GM21723 (cell line): ENCODE measurements at regions not wholly inside any gene's neighbourhood (a gene's known extent, or its start where the extent isn't known, plus 50 kb on each side); places are given as distances from the start of the nearest gene placed in this dataset.

Experiments used
- ATAC-seq: cut with Tn5 transposase; IDR thresholded peaks from one replicate; pipeline ENCODE4 v1.9.1; 2021; ENCODE audit warnings: mild to moderate bottlenecking, moderate library complexity; ENCODE audit not compliant: unreplicated experiment

DNA sequence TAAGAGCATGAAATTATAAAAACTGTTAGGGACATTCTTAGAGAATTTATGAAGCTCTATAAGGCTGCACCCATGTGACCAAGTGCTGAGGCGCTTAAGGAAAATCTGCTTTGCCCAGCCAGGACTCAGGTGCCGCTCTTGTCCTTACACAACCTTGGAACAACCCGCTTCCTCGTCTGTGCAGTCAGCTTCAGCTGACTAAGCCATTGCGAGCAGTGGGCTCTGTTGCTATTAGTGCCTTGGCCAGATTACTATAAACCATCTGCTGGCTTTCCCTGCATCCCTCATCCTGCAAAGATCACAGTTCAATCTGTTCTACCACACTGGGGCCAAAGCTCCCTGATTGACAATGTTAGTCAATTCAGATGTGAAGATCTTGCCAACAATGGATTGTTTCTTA is 89.1 kb upstream of the E2F3 start:
- ATAC-seq, result no peak

GRCh38 chr6:20313051-20313450 is 88.6 kb upstream of the E2F3 start:
- ATAC-seq, result no peak

- ATAC-seq, result no peak
These were observed 87.6 kb upstream of the E2F3 start for GRCh38 chr6:20313960-20314530.

GRCh38 chr6:20314866-20315845 is 86.5 kb upstream of the E2F3 start:
- ATAC-seq, result no peak

GRCh38 chr6:20317430-20317829 is 84.2 kb upstream of the E2F3 start:
- no peak for ATAC-seq

DNA sequence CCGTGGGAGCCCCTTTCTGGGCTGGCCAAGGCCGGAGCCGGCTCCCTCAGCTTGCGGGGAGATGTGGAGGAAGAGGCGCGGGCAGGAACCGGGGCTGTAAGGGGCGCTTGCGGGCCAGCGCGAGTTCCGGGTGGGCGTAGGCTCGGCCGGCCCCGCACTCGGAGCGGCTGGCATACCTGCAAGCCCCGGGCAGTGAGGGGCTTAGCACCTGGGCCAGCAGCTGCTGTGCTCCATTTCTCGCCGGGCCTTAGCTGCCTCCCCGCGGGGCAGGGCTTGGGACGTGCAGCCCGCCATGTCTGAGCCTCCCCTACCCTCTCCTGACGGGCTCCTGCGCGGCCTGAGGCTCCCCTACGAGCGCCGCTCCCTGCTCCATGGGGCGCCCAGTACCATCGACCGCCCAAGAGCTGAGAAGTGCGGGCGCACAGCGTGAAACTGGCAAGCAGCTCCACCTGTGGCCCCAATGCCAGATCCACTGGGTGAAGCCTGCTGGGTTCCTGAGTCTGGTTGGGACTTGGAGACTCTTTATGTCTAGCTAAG is 82.8 kb upstream of the E2F3 start:
- ATAC-seq, result no peak

- peak; percentile 100 for ATAC-seq
These were observed 81.9 kb upstream of the E2F3 start for GRCh38 chr6:20319520-20320357.

DNA sequence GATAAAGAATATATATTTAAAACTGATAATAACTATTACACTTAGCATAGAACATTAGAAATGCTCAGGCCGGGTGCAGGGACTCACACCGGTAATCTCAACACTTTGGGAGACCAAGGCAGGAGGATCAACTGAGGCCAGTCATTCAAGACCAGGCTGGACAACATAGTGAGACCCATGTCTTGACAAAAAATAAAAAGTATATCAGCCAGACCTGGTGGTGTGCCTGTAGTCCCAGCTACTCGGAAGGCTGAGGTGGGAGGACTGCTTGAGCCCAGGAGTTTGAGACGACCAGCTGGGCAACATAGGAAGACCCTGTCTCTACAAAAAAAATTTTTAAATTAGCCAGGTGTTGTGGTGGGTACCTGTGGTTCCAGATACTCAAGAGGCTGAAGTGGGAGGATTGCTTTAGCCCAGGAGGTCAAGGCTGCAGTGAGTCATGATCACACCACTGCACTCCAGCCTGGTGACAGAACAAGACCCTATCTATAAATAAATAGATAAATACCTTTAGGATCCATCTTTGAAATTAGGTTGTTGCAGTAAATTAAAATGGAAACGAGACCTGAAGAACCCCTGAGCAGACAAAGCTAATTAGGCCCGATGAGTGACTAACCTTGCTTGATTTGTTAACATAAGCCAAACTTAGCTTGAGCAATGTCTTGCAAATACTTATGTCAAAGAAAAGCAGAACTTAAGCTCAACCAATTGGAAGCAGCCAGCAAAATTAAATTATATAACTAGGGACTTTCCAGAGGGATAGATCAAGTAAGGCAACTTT is 75.8 kb upstream of the E2F3 start:
- no peak for ATAC-seq

GRCh38 chr6:20326422-20326728 is 75.3 kb upstream of the E2F3 start:
- ATAC-seq, result no peak

- ATAC-seq, result no peak
These were observed 74.5 kb upstream of the E2F3 start for GRCh38 chr6:20327141-20327540.

GRCh38 chr6:20328266-20328923 is 73.3 kb upstream of the E2F3 start:
- ATAC-seq, result no peak

DNA sequence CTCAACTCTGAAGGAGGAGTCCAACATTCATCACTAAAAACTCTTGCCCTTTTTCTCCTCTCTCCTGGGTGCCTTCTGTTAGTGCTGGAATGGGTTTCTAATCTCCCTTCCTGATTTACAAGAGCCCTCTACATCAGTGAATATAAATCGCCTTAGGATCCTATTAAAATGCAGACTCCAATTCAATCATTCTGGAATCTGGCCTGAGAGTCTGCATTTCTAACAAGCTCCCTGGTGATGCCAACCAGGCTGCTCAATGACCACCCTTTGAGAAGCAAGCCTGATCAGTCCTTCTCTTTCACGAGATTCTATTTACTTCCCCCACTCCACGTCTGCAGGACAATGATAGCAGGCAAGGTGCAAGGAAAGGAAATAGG is 72.8 kb upstream of the E2F3 start:
- no peak for ATAC-seq

DNA sequence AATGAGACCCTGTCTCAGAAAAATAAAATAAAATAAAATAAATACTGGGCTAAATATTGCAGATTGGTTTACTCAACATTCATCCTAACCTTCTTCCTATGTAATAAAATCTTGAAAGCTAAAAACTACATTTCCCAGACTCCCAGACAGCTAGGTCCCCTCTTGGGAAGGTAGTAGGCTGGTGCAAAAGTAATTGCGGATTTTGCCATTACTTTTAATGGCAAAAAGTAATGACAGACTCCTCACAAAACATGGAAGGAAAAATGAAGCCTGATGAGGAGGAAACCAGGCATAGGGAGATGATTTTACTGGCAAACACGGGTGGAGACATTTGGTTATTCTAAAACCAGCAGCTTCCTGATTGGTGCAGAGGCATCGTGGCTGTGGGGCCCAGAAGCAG is 70.6 kb upstream of the E2F3 start:
- no peak for ATAC-seq

DNA sequence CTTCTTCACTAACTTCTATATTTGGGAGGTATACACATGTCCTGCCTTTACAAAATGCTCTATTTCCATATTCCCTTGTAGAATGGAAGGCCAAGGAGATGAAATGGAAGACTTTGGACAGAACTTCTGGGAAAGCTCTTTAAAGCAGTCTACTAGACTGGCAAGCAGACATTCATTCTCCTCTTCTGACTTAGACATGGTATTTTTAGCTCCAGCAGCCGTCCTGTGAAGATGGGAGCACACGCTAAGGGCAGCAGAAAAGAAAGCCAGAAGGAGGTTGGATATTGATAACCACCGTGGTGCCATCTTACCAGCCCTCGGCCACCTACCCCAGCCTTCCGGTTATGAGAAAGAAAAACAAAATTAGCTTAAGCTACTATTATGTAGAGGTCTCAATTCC is 70.1 kb upstream of the E2F3 start:
- no peak for ATAC-seq

GRCh38 chr6:20332441-20333006 is 69.2 kb upstream of the E2F3 start:
- no peak for ATAC-seq

GRCh38 chr6:20333721-20334269 is 67.9 kb upstream of the E2F3 start:
- no peak for ATAC-seq

GRCh38 chr6:20334334-20334733 is 67.3 kb upstream of the E2F3 start:
- no peak for ATAC-seq

GRCh38 chr6:20334962-20335361 is 66.7 kb upstream of the E2F3 start:
- no peak for ATAC-seq

- no peak for ATAC-seq
These were observed 65.8 kb upstream of the E2F3 start for GRCh38 chr6:20335872-20336271.

- no peak for ATAC-seq
These were observed 63.5 kb upstream of the E2F3 start for GRCh38 chr6:20338156-20338555.
